GM19452 (cell line): ENCODE measurements at regions not wholly inside any gene's neighbourhood (a gene's known extent, or its start where the extent isn't known, plus 50 kb on each side); places are given as distances from the start of the nearest gene placed in this dataset.

Experiments
- ATAC-seq: cut with Tn5 transposase; IDR thresholded peaks from one replicate; pipeline ENCODE4 v1.9.1; 2021; ENCODE audit not compliant: unreplicated experiment

DNA sequence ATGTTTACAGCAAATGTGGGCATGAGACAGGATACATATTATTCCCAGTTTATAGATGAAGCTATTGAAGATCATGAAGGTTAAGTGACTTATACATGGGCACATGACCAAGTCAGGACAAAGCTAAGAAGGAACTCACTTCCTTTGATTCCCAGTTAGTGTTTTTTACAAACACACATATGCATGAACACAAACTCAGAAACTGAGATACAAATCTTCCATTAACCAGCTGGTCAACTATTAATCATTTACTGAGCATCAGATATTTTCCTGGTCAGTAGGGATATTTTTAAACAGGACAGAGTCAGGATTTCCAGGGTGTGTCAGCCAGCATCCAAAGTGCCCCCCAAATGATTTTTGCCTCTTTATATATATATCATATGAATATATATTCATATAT lies 222.2 kb downstream of the OGFRL1 start:
- ATAC-seq, result no peak

DNA sequence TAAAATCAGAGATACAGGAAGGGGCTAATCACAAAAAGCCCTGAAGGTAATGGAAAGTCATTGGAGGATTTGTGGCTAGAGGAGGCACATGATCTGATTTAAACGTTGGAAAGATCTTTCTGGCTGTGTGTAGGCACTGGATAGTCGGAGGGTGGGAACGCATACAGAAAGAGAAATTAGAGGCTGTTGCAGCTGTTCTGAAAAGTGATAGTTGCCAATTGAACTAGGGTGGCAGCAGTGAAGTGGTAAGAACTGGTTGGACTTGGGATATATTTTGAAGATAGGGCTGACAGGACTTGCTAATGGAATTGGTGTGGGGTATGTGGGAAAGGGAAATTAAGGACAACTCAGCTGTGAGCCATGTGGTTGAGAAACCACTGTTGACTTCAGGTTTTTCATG lies 223.6 kb downstream of the OGFRL1 start:
- no peak for ATAC-seq

DNA sequence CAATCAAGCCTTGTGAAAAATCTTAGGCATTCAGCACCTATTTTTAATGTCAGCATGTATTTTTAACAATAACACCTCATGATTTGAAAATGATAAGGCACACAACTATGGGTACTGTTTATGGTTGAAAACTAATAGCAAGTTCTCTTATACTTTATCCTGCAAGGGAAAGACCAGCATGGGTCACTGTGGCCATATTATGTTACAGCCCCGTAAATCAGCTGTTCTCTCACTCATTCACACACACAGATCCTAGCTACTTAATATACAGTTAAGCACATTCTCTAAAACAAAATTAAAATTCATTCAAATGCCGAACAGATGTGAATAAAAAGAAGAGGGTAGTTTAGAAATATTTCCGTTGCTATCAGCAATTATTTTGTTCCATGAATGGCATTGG lies 224.4 kb downstream of the OGFRL1 start:
- no peak for ATAC-seq

DNA sequence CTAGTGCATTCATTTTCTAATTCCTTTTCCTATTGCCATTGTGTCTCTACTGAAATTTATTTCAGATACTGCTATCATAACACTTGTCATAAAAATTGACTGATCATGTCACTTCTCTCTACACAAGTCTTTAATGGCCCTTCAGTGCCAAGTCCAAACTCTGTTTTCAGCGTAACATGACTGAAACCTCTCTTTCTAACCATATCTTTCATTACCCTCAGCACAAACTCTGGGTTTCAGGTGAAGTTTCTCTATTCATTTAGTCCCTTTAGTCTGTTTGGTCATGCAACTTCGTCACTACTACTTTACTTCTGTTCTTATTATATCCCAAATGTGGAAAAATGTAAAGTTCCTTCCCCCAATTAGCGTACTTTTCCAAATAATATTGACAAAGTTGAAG lies 234.9 kb downstream of the OGFRL1 start:
- peak; percentile 55 for ATAC-seq

DNA sequence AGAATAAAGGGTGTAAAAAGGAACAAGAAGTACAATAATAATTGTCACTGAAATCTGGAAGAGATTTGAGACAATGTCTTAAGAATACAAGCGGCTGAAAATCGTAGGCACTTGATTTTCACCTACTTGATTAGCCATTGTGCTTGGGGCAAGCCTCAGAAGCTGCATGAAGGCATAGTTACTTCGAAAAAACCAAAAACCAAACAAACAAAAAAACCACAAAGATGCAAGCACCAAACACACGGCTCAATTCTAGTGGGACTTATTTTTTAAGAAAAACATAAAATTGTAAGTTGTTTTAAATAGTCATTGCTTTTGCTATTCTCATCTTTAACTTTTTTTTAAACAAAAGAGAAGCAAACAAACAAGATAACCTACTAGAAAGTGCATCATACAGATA lies 235.6 kb downstream of the OGFRL1 start:
- no peak for ATAC-seq

DNA sequence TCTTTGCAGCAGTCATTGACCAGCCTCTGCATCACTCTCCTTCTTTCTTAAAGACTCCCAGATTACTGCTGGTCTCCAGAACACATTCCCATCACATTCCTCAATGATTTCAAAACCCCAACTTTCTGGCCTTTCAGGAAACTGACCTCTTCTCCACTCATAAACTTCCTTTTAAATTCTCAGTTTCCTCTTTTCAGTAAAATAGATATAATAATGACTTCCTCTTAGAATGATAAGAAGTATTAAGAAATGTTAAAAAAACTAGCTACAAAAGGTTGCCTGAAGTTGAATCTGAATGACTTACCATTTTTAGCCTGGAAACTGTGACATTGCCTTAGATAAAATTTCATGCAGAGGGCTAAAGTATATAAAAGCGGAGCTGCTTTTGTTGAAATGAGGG lies 239.3 kb downstream of the OGFRL1 start:
- no peak for ATAC-seq

DNA sequence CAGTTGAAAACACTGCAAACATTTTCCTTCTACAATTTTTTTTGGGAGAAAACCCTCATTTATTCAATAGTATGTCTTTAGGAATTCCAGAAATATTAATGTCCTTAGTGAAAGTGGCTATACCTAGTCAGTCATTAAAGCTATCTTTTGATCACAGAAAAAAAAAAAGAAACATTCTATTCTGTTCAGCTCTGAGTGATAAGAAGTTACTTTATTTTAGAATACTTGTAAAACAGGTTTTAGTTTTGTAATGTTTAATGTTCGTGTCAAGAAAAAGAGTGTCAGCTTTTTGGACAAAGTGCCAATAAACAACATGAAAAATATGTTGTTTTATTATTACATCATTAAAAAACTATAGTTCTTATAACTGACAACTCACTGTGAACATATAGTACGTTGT lies 240.4 kb downstream of the OGFRL1 start:
- ATAC-seq, result no peak

DNA sequence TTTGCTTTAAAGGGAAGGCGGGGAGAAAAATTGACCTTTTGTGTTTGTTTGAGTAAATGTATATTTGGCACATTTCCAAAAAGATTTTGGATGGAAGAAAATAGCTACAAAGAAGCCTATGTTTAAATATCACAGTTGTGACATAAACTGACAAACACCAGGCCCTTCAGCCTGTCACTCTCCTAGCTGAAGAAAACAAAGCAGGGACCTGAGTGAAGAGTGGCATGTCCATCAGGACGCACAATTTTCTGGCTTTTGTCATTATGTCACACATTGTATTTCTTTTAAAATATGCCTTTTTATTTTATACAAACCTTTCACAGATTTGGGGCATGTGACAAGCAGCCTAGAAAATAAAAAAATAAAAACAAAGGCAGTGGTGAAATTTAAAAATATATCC lies 241.2 kb downstream of the OGFRL1 start:
- no peak for ATAC-seq

DNA sequence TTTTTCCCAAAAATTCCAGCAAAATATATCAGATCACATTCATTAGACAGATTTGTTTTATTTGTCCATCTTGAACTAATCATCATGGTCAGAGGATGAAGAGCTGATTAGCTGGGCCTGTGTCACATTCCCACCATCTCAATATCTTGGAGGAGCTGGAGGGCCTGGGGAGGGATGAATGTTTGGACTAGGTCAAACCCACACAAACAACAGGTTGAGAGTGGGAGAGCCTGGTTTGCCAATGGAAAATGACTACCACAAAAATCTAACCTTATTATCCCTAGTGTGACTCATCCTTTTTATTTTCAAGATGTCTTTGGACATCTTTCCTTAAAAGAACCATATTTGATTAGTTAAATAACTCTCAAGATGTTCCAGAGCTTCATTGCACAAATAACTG lies 242.4 kb downstream of the OGFRL1 start:
- no peak for ATAC-seq

DNA sequence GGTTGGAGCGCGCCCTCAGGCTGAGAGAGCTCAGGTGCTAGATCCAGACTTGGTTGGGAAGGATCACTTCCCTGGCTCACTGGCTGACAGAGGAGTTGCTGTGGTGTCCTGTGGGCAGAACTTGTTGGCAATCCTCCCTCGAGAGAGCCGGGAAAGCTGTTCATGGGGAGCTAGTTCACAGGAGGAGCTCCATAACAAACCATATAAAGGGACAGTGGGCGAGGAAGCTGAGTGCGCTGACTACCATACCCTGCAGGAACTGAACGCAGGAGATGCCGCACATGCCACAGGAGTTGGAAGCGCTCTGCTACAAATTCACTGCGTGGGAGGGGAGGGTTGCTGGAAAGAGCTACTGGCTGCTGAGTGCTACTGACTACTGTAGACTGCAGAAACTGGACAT lies 243.2 kb downstream of the OGFRL1 start:
- no peak for ATAC-seq

DNA sequence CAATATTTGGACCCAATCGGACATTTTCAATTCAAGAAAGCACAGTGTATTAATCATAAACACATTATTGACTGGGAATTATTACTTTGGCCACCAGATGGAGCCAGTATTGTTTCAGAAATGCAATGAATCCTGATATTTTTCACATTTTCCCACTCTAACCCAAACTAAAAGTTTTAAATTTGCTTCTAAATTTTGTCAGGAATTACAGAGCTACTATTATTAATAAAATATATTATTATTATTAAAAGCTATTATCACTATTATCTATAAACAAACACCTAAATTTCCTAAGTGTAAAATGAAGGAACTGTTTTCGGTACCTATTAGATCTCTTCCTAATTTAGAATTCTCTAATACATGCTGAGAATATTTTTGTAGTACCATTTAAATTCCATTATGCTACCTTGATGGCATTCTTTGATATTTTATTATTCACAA lies 245.3 kb downstream of the OGFRL1 start:
- ATAC-seq, result no peak

DNA sequence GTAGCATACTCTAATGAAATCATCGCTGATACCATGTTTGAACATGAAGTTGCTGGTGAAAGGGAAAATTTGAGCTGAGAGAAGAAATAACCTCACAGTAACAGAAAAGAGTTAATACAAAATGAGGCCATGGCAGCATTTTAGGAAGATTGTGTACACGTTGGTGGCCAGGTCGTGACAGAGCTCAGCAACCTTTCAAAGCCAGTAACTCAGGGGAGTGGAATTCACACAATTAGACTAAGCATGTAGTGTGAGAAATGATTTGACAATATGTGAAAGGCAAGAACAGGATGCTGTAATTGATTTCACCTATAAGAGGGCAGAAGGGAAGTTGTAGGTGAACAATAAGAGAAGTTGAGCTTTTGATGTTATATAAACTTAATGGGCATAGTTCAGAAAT lies 246.3 kb downstream of the OGFRL1 start:
- ATAC-seq, result no peak

DNA sequence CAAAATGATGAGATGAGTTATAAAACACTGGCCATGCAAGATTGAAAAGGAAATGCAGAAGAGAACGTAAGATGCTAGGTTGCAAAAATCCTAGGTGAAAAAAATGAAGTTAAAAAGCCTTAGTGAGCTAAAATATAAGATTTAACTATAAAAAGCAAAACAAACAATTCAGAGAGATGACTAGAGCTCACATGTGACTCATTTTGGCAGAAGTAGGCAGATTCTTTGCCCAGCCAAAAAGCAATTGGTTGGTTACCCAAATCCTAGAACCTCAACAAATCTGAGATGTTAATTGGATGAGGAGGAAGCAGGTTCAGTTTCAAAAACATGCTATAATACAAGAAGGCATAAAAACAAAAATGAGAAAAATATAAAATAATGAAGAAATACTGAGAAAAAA lies 249.1 kb downstream of the OGFRL1 start:
- no peak for ATAC-seq

DNA sequence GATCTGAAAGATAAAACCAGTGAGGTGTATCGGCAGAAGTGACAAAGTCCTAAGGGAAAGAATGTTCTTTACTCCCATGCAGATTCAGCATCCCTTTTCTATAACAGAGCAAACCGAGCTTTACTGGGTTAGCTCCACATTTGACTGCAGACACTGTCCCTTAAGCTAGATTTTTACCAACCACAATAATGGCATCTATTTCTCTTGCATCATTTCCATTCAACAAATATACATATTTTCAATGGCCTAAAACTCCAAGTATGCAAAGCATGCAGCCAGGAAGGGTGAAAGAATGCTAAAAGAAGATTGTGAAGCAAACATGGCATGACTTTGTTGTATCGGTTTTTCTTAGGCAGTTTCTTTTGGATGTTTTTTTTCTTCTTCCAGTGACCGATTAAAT lies 255.4 kb downstream of the OGFRL1 start:
- no peak for ATAC-seq

DNA sequence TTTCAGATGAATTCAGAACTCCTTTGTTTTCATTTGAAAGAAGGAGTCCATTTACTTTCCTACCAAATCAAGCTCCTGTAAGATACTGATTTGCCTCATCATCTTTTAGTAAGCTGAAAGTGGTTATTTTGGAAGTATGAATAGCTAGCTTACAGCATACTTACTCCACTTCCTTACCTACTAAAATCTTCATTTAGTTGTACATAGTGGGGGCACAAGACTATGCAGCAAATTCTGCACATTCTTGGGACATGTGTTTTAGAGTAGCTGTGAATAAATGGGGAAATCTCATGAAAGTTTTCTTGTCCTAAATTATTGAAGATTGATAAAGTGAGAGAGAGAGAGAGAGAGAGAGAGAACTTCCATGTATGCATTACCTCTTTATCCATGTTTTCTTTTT lies 256.3 kb downstream of the OGFRL1 start:
- no peak for ATAC-seq

DNA sequence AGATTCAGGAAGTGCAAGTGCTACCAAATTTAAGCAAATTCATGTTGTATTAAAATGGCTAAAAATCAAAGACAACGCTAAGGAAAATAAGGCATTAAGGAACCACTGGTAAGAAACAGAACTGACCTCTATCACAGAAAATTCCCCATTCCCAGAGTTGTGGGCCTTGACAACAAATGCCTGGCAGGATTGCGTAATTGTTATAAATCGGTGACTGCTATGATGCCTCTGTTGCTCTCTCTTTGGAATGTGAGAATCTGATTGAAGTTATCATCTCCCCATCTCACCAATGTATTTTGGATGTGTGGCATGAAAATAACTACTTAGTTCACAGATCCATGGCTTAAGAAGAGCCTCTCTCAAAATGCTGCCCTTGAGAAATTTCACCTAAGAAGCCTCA lies 257.3 kb downstream of the OGFRL1 start:
- no peak for ATAC-seq

DNA sequence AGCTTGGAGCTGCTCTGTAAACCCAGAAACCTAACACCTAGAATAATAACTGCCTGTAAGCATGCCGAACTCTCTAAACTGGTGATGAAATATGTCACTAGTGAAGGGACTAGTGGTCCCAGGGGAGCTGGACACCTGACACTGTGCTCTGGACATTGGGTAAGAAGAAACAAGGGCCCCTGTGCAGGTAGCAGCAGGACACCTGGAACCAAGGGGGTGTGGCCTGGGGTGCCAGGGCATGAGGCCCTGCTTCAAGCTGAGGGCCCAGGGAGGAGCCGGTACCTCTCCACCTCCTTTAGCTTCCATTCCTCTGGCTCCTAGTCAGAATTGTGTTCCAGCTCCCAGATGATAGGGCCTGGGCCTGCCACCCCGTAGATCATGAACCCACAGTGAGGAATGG lies 263.2 kb downstream of the OGFRL1 start:
- no peak for ATAC-seq

DNA sequence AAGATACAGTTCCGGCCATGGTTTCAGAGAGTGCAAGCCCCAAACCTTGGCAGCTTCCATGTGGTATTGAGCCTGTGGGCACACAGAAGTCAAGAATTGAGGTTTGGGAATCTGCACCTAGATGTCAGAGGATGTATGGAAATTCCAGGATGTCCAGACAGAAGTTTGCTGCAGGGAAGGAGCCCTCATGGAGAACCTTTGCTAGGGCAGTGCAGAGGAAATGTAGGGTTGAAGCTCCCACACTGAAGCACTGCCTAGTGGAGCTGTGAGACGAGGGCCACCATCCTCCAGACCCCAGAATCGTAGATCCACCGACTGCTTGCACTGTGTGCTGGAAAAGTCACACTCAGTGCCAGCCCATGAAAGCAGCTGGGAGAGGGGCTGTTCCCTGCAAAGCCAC lies 267.5 kb downstream of the OGFRL1 start:
- no peak for ATAC-seq

DNA sequence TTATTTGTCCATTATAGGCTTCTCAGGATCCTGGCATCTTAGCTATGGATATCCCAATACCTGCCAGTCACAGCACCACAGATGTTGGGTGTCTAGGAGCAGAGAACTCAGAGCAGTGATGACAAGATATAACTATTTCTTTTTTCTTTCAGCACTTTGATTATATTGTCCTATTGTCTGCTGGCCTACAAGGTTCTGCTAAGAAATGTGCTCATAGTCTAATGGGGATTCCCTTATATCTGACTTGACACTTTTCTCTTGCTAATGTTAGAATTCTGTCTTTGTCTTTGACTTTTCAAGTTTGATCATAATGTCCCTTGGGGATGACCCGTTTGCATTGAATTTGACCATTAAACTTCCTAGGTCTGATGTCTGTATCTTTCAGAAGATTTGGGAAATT lies 270.4 kb downstream of the OGFRL1 start:
- no peak for ATAC-seq

DNA sequence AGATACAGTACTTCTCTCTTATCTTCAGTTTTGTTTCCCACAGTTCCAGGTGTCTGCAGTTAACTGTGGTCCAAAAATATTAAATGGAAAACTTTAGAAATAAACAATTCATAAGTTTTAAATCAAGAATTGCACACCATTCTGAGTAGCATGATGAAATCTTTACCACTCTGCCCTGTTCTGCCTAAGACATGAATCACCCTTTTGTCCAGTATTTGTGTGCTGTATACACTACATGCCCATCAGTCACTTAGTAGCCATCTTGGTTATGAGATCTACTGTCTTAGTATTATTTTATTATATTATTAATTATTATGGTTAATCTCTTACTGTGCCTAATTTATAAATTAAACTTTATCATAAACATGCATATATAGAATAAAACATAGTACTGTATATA lies 279.0 kb downstream of the OGFRL1 start:
- ATAC-seq, result no peak

DNA sequence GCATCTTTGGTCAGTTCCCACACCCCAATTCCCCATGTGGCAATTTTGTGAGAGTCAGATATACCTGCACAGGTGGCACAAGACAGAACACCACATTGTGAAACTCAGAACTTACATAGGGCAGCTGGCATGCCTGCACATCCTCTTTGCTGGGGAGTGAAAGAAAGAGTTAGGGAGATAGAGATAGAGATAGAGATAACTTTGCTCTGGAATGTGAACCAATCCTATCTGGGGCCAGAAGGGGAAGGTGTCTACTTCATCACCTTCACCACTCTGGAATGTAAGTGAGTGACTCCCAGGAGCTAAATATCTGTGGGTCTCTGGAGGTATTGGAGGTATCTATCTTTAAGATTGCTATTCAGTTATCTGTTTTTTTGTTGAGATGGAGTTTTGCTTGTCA lies 289.2 kb downstream of the OGFRL1 start:
- no peak for ATAC-seq

DNA sequence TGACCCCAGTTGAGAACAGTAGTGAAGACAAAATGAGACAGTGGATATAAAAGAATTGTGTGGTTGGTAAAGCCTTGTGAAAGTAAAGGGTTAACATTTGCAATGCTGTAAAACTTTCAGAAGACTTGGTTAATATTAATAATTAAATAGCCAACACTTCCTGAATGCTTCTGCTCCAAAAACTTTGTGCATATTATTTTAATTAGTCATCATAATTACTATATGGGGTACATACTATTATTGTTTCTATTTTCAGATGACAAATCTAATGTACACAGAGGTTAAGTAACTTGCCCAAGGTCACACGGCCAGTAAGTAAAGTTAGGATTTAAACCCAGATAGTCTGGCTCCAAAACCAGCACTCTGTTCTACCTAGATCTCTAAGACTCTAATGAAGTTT lies 291.3 kb downstream of the OGFRL1 start:
- ATAC-seq, result no peak

DNA sequence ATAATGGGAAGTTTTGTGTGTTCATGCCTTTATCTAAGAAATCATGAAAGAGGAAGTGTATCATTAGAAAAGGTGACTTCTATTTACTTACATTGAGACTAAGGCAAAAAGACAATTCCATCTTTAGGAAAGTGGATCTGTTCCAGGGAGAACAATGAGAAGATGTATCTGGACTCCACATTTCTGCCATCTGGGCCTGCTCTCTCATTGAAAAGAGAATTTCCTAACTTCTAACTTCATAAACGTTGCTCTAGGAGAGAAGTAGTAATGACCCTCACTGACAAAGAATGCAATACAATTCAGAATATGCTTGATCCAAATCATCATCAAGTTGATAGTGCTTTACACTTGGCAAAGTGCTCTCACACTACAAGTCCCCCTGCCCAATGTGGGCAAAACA lies 294.2 kb downstream of the OGFRL1 start:
- no peak for ATAC-seq
